Left ventricle myocardium inferior (tissue), 1 donor: ENCODE measurements at regions not wholly inside any gene's neighbourhood (a gene's known extent, or its start where the extent isn't known, plus 50 kb on each side); places are given as distances from the start of the nearest gene placed in this dataset.
"Not testable (repeated sequence)": the region's sequence is repeated elsewhere in the genome, so short reads cannot be mapped to it uniquely, and the experiment has no call there.

Experiments used
- DNase-seq: peaks from one replicate; pipeline ENCODE4 v3.0.0-alpha.2; 2020
- H3K27ac ChIP-seq: fragments of 200-600 bp; replicated peaks from 2 replicates; pipeline ENCODE4 v1.8.0; 2021
- H3K27me3 ChIP-seq: fragments of 200-600 bp; 2 replicates; pipeline ENCODE4 v1.8.0; 2021; ENCODE audit warnings: low read depth
- H3K36me3 ChIP-seq: fragments of 200-600 bp; 2 replicates; pipeline ENCODE4 v1.8.0; 2021
- H3K4me1 ChIP-seq: fragments of 200-600 bp; 2 replicates; pipeline ENCODE4 v1.8.0; 2021
- H3K4me3 ChIP-seq: fragments of 200-600 bp; 2 replicates; pipeline ENCODE4 v1.8.0; 2021; ENCODE audit warnings: mild to moderate bottlenecking, moderate library complexity
- H3K9me3 ChIP-seq: fragments of 200-600 bp; replicated peaks from 2 replicates; pipeline ENCODE4 v1.8.0; 2021
- CTCF ChIP-seq: fragments of 200-600 bp; IDR thresholded peaks from 2 replicates; pipeline ENCODE4 v1.8.0; 2021; ENCODE audit warnings: antibody characterized with exemption, mild to moderate bottlenecking, borderline replicate concordance
- intact Hi-C: fragments of 100-400 bp; cut with micrococcal nuclease; formaldehyde crosslinking; loops from one replicate; pipeline ENCODE4 v1.11.0; 2022
- donor health status: DM: no; HTN: yes; CAD: no; lungs with severe emphysema.

GRCh38 chr11:50333861-50334260 is 301.2 kb downstream of the OR4C45 start:
- intact Hi-C loops = no loop called here
- Histone ChIP-seq H3K9me3 (peaks cover 16% of the 10 kb centered on the region), H3K27me3 (no peaks in the 10 kb centered on the region), H3K36me3 (no peaks in the 10 kb centered on the region), H3K4me3 (no peak overlapping the region), H3K4me1 (no peaks in the 10 kb centered on the region), H3K27ac (no peak overlapping the region)
- no peak for DNase-seq
- TF ChIP-seq CTCF = no peak

GRCh38 chr11:50337432-50337831 is 304.8 kb downstream of the OR4C45 start:
- intact Hi-C loops, H3K4me3 ChIP-seq, H3K9me3 ChIP-seq, H3K4me1 ChIP-seq, H3K27me3 ChIP-seq, H3K36me3 ChIP-seq: not testable (repeated sequence)
- peak; percentile 16 for DNase-seq
- H3K27ac ChIP-seq = peak overlapping the region; percentile 33

GRCh38 chr11:50348018-50348417 is 315.3 kb downstream of the OR4C45 start:
- H3K27me3 ChIP-seq, intact Hi-C loops, H3K36me3 ChIP-seq, H3K4me1 ChIP-seq, H3K4me3 ChIP-seq, H3K27ac ChIP-seq, DNase-seq, H3K9me3 ChIP-seq: not testable (repeated sequence)

GRCh38 chr11:50379484-50379883 is 346.8 kb downstream of the OR4C45 start:
- no peak for DNase-seq
- Histone ChIP-seq H3K4me3 (no peak overlapping the region), H3K4me1 (no peaks in the 10 kb centered on the region), H3K27ac (no peak overlapping the region), H3K36me3 (peaks cover 3% of the 10 kb centered on the region), H3K27me3 (no peaks in the 10 kb centered on the region), H3K9me3 (peaks cover 100% of the 10 kb centered on the region)
- no peak for TF ChIP-seq CTCF
- intact Hi-C loops = no loop called here

GRCh38 chr11:50394017-50394416 is 361.3 kb downstream of the OR4C45 start:
- peaks cover 9% of the 10 kb centered on the region for H3K36me3 ChIP-seq
- no peaks in the 10 kb centered on the region for H3K4me1 ChIP-seq
- intact Hi-C loops = no loop called here
- H3K27me3 ChIP-seq = no peaks in the 10 kb centered on the region
- no peak overlapping the region for H3K4me3 ChIP-seq
- H3K27ac ChIP-seq = no peak overlapping the region
- TF ChIP-seq CTCF = no peak
- peaks cover 99% of the 10 kb centered on the region for H3K9me3 ChIP-seq
- DNase-seq = no peak

GRCh38 chr11:50412832-50413231 is 380.2 kb downstream of the OR4C45 start:
- H3K36me3 ChIP-seq = no peaks in the 10 kb centered on the region
- intact Hi-C loops = no loop called here
- DNase-seq = no peak
- no peaks in the 10 kb centered on the region for H3K27me3 ChIP-seq
- H3K4me1 ChIP-seq = no peaks in the 10 kb centered on the region
- H3K9me3 ChIP-seq = peaks cover 39% of the 10 kb centered on the region
- H3K27ac ChIP-seq = no peak overlapping the region
- H3K4me3 ChIP-seq = no peak overlapping the region
- no peak for TF ChIP-seq CTCF

GRCh38 chr11:50423208-50423607 is 390.5 kb downstream of the OR4C45 start:
- TF ChIP-seq CTCF = no peak
- Histone ChIP-seq H3K9me3 (peaks cover 3% of the 10 kb centered on the region), H3K36me3 (no peaks in the 10 kb centered on the region), H3K4me1 (no peaks in the 10 kb centered on the region), H3K27ac (no peak overlapping the region), H3K4me3 (no peak overlapping the region), H3K27me3 (no peaks in the 10 kb centered on the region)
- DNase-seq = no peak
- intact Hi-C loops = no loop called here
